ENCODE measurements at regions not wholly inside any gene's neighbourhood (a gene's known extent, or its start where the extent isn't known, plus 50 kb on each side); places are given as distances from the start of the nearest gene placed in this dataset.

- BruUV-seq (replicated peaks): no TSS peak
- Histone ChIP-seq H3K27ac (ENCODE audit: low read depth, low read length, poor library complexity, severe bottlenecking) (no peak overlapping the region), H3K4me3 (ENCODE audit: low read depth, low read length, poor library complexity, severe bottlenecking) (no peak overlapping the region), H3K4me2 (ENCODE audit: low read length) (no peak overlapping the region), H2AFZ (ENCODE audit: low read length) (no peak overlapping the region), H3K79me2 (ENCODE audit: insufficient read depth, low read depth, low read length) (no peaks in the 10 kb centered on the region), H4K20me1 (ENCODE audit: insufficient read depth, low read length) (no peaks in the 10 kb centered on the region), H3K9me2 (ENCODE audit: insufficient read depth, low read length) (no peaks in the 10 kb centered on the region), H3K9me3 (ENCODE audit: low read length) (no peaks in the 10 kb centered on the region), H3K4me1 (ENCODE audit: insufficient read depth, low read length, poor library complexity, severe bottlenecking) (no peaks in the 10 kb centered on the region), H3K36me3 (ENCODE audit: insufficient read depth, low read length) (no peaks in the 10 kb centered on the region)
- TF ChIP-seq EZH2phosphoT487 (IDR thresholded peaks at IDR 0.05; ENCODE audit: borderline replicate concordance, low read depth, low read length) (no peak), CTCF (conservative IDR thresholded peaks at IDR 0.05; ENCODE audit: low read length) (no peak)
- ChIA-PET CTCF (ENCODE audit: unreplicated experiment) (no interaction called here), POLR2A (no interaction called here)
- intact Hi-C loops (cut with micrococcal nuclease; ENCODE audit: unreplicated experiment): no loop called here
- DNase-seq (ENCODE audit: low spot score): no peak
These were observed 344.0 kb downstream of the CHRM3 start for GRCh38 chr1:239730378-239730777.

DNA sequence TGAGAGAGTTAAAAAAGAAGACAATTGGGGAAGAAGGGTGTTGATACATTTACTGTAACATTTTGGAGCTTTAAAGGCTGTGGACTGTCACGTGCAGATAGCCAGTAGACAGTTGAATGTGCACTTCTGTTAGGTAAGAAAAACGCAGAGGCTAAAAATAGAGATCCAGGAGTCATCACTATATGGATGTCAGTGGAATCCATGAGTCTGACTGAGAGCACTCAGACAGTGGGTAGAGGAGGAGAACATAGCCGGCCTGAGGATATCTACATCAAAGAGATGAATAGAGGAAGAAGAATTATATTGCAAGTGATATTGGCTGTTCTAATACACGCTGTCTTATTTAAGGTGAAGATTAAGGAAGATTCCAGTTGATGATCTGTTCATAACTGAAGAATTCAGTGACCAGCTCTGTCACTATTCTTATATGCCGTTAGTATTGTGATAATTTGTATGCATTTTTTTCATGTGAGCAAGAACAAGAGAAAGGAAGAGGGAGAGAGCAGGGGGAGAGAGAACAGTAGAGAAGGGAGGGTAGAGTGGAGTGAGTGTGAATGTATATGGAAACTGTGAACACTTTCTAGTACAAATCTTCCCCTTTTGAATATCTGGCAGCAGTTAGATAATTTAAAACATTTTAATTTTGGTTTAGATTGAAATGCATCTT, 344.8 kb downstream of the CHRM3 start:
- no peak for TF ChIP-seq EZH2phosphoT487 (IDR thresholded peaks at IDR 0.05; ENCODE audit: borderline replicate concordance, low read depth, low read length)
- TF ChIP-seq CTCF (conservative IDR thresholded peaks at IDR 0.05; ENCODE audit: low read length): no peak
- Histone ChIP-seq H3K4me2 (ENCODE audit: low read length) (no peak overlapping the region), H3K36me3 (ENCODE audit: insufficient read depth, low read length) (no peaks in the 10 kb centered on the region), H3K27ac (ENCODE audit: low read depth, low read length, poor library complexity, severe bottlenecking) (no peak overlapping the region), H3K4me1 (ENCODE audit: insufficient read depth, low read length, poor library complexity, severe bottlenecking) (no peaks in the 10 kb centered on the region), H3K79me2 (ENCODE audit: insufficient read depth, low read depth, low read length) (no peaks in the 10 kb centered on the region), H3K9me2 (ENCODE audit: insufficient read depth, low read length) (no peaks in the 10 kb centered on the region), H4K20me1 (ENCODE audit: insufficient read depth, low read length) (no peaks in the 10 kb centered on the region), H3K4me3 (ENCODE audit: low read depth, low read length, poor library complexity, severe bottlenecking) (no peak overlapping the region), H2AFZ (ENCODE audit: low read length) (no peak overlapping the region), H3K9me3 (ENCODE audit: low read length) (no peaks in the 10 kb centered on the region)
- CTCF ChIA-PET (ENCODE audit: unreplicated experiment): no interaction called here
- intact Hi-C loops (cut with micrococcal nuclease; ENCODE audit: unreplicated experiment): no loop called here
- BruUV-seq (replicated peaks): no TSS peak
- DNase-seq (ENCODE audit: low spot score): no peak
- POLR2A ChIA-PET: interaction anchor here (0.7 to 1.4 kb wide), 2 partner anchors 8 to 9 kb away, joined by 3 read pairs; no protein-coding TSS in a partner anchor

- Histone ChIP-seq H3K79me2 (ENCODE audit: insufficient read depth, low read depth, low read length) (no peaks in the 10 kb centered on the region), H3K4me1 (ENCODE audit: insufficient read depth, low read length, poor library complexity, severe bottlenecking) (no peaks in the 10 kb centered on the region), H2AFZ (ENCODE audit: low read length) (no peak overlapping the region), H3K9me2 (ENCODE audit: insufficient read depth, low read length) (no peaks in the 10 kb centered on the region), H3K4me2 (ENCODE audit: low read length) (no peak overlapping the region), H4K20me1 (ENCODE audit: insufficient read depth, low read length) (no peaks in the 10 kb centered on the region), H3K27ac (ENCODE audit: low read depth, low read length, poor library complexity, severe bottlenecking) (no peak overlapping the region), H3K9me3 (ENCODE audit: low read length) (no peaks in the 10 kb centered on the region), H3K36me3 (ENCODE audit: insufficient read depth, low read length) (no peaks in the 10 kb centered on the region), H3K4me3 (ENCODE audit: low read depth, low read length, poor library complexity, severe bottlenecking) (no peak overlapping the region)
- DNase-seq (ENCODE audit: low spot score): no peak
- CTCF ChIA-PET (ENCODE audit: unreplicated experiment): no interaction called here
- POLR2A ChIA-PET: no interaction called here
- no peak for TF ChIP-seq CTCF (conservative IDR thresholded peaks at IDR 0.05; ENCODE audit: low read length)
- no peak for TF ChIP-seq EZH2phosphoT487 (IDR thresholded peaks at IDR 0.05; ENCODE audit: borderline replicate concordance, low read depth, low read length)
- intact Hi-C loops (cut with micrococcal nuclease; ENCODE audit: unreplicated experiment): no loop called here
- no TSS peak for BruUV-seq (replicated peaks)
These were observed 346.4 kb downstream of the CHRM3 start for GRCh38 chr1:239732770-239733169.

Measured in OCI-LY7 (cell line).